ENCODE measurements at regions not wholly inside any gene's neighbourhood (a gene's known extent, or its start where the extent isn't known, plus 50 kb on each side); places are given as distances from the start of the nearest gene placed in this dataset.

DNA sequence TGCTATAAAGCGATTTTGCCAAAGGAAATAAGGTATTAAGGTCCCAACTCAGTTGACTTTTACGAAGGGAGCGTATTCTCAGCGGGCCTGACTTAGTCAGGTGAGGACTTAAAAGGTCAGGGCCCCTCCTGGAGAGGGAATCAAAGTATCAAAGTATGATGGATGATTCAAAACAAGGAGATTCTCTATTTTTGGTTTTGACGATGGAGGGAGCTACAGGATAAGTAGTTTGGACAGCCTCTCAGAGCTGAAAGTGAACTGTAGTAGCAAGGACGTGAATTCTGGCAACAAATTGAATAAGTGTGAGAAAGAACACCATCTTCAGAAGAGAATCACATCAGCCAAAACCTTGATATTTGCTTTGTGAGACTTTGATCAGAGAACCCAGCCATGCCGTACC, 1186.5 kb downstream of the SI start:
- TF ChIP-seq, protein P1, sequence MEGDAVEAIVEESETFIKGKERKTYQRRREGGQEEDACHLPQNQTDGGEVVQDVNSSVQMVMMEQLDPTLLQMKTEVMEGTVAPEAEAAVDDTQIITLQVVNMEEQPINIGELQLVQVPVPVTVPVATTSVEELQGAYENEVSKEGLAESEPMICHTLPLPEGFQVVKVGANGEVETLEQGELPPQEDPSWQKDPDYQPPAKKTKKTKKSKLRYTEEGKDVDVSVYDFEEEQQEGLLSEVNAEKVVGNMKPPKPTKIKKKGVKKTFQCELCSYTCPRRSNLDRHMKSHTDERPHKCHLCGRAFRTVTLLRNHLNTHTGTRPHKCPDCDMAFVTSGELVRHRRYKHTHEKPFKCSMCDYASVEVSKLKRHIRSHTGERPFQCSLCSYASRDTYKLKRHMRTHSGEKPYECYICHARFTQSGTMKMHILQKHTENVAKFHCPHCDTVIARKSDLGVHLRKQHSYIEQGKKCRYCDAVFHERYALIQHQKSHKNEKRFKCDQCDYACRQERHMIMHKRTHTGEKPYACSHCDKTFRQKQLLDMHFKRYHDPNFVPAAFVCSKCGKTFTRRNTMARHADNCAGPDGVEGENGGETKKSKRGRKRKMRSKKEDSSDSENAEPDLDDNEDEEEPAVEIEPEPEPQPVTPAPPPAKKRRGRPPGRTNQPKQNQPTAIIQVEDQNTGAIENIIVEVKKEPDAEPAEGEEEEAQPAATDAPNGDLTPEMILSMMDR (IDR thresholded peaks at IDR 0.05), result no peak
- no peak for TF ChIP-seq POLR2A (IDR thresholded peaks at IDR 0.05)
- TF ChIP-seq POLR2AphosphoS5 (IDR thresholded peaks at IDR 0.05), result no peak
- no peak for TF ChIP-seq EP300 (IDR thresholded peaks at IDR 0.05)

Measured in gastroesophageal sphincter (tissue), 3 donors.